Neural cell (in vitro differentiated cells): ENCODE measurements at regions not wholly inside any gene's neighbourhood (a gene's known extent, or its start where the extent isn't known, plus 50 kb on each side); places are given as distances from the start of the nearest gene placed in this dataset.

Experiments
- H2AFZ ChIP-seq: fragments of 200-600, 300-800 bp; sonication (generic), shearing (Covaris generic); 2 replicates; pipeline ENCODE4 v1.6.0; 2014; ENCODE audit warnings: low read depth, mild to moderate bottlenecking, antibody characterized with exemption, low read length, moderate library complexity
- H3F3A ChIP-seq: fragments of 200-600 bp; shearing (Covaris generic); 2 replicates; pipeline ENCODE4 v1.6.1; 2016; ENCODE audit warnings: mild to moderate bottlenecking, moderate library complexity, mixed read lengths, antibody characterized with exemption, low read length; ENCODE audit not compliant: insufficient read depth, poor library complexity, severe bottlenecking
- H3K27ac ChIP-seq: fragments of 200-600, 300-800 bp; sonication (generic), shearing (Covaris generic); 2 replicates; pipeline ENCODE4 v1.5.1; 2014; ENCODE audit warnings: mild to moderate bottlenecking, low read length, moderate library complexity
- H3K27me3 ChIP-seq: fragments of 300-800, 200-600 bp; sonication (generic), shearing (Covaris generic); 2 replicates; pipeline ENCODE4 v1.6.0; 2014; ENCODE audit warnings: mild to moderate bottlenecking, low read depth, low read length, moderate library complexity; ENCODE audit not compliant: insufficient read depth
- H3K36me3 ChIP-seq: fragments of 300-800, 200-600 bp; sonication (generic), shearing (Covaris generic); 2 replicates; pipeline ENCODE4 v1.5.1; 2014; ENCODE audit warnings: mild to moderate bottlenecking, antibody characterized with exemption, low read length, moderate library complexity; ENCODE audit not compliant: insufficient read depth
- H3K4me2 ChIP-seq: fragments of 300-800, 200-600 bp; sonication (generic), shearing (Covaris generic); 2 replicates; pipeline ENCODE4 v1.6.0; 2014; ENCODE audit warnings: mild to moderate bottlenecking, low read length
- H3K4me3 ChIP-seq: fragments of 300-800, 200-600 bp; sonication (generic), shearing (Covaris generic); 2 replicates; pipeline ENCODE4 v1.5.1; 2014; ENCODE audit warnings: mild to moderate bottlenecking, low read length, moderate library complexity
- H3K79me2 ChIP-seq: fragments of 200-600 bp; shearing (Covaris generic); replicated peaks from 2 replicates; pipeline ENCODE4 v1.6.0; 2014; ENCODE audit warnings: mild to moderate bottlenecking, low read length, moderate library complexity; ENCODE audit not compliant: insufficient read depth
- H3K9ac ChIP-seq: fragments of 300-800, 200-600 bp; sonication (generic), shearing (Covaris generic); 2 replicates; pipeline ENCODE4 v1.6.1; 2016; ENCODE audit warnings: mild to moderate bottlenecking, low read length, mixed read lengths
- H3K9me2 ChIP-seq: fragments of 200-600 bp; shearing (Covaris generic); 2 replicates; pipeline ENCODE4 v1.6.1; 2016; ENCODE audit warnings: mild to moderate bottlenecking, low read length, mixed read lengths; ENCODE audit not compliant: insufficient read depth
- H3K9me3 ChIP-seq: fragments of 200-600, 300-800 bp; sonication (generic), shearing (Covaris generic); 2 replicates; pipeline ENCODE4 v1.6.1; 2016; ENCODE audit warnings: mild to moderate bottlenecking, mixed run types, low read length, moderate library complexity, mixed read lengths
- H4K20me1 ChIP-seq: fragments of 200-600 bp; shearing (Covaris generic); 2 replicates; pipeline ENCODE4 v1.6.1; 2016; ENCODE audit warnings: mild to moderate bottlenecking, mixed run types; ENCODE audit not compliant: insufficient read depth
- EP300 ChIP-seq: fragments of 450-650 bp; conservative IDR thresholded peaks from 2 replicates; pipeline ENCODE4 v1.6.1; 2014; ENCODE audit warnings: antibody characterized with exemption, mild to moderate bottlenecking, moderate library complexity; ENCODE audit not compliant: poor library complexity, severe bottlenecking
- EZH2 ChIP-seq: fragments of 200-600, 300-800 bp; shearing (Covaris generic), sonication (generic); IDR thresholded peaks from 2 replicates; pipeline ENCODE4 v1.6.1; 2014; ENCODE audit warnings: antibody characterized with exemption, low read length, borderline replicate concordance, mild to moderate bottlenecking; ENCODE audit not compliant: insufficient read depth, poor library complexity, severe bottlenecking
- MXI1 ChIP-seq: fragments of 450-650 bp; conservative IDR thresholded peaks from 2 replicates; pipeline ENCODE4 v1.6.1; 2014; ENCODE audit warnings: antibody characterized with exemption, mild to moderate bottlenecking; ENCODE audit not compliant: poor library complexity, severe bottlenecking
- POLR2AphosphoS5 ChIP-seq: IDR thresholded peaks from 2 replicates; pipeline ENCODE4 v1.6.1; 2012
- RAD21 ChIP-seq: fragments of 450-650 bp; conservative IDR thresholded peaks from 2 replicates; pipeline ENCODE4 v1.6.1; 2014; ENCODE audit warnings: antibody characterized with exemption, mild to moderate bottlenecking, moderate library complexity
- SMC3 ChIP-seq: fragments of 450-650 bp; conservative IDR thresholded peaks from 2 replicates; pipeline ENCODE4 v1.6.1; 2014; ENCODE audit warnings: antibody characterized with exemption, mild to moderate bottlenecking, moderate library complexity; ENCODE audit not compliant: poor library complexity
- TAF1 ChIP-seq: IDR thresholded peaks from 2 replicates; pipeline ENCODE4 v1.6.1; 2012; ENCODE audit warnings: low read depth
- TF ChIP-seq, protein P1 (sequence below): fragments of 450-650 bp; IDR thresholded peaks from 2 replicates; pipeline ENCODE4 v1.5.1; 2014; ENCODE audit warnings: antibody characterized with exemption, mild to moderate bottlenecking, moderate library complexity; ENCODE audit not compliant: poor library complexity, severe bottlenecking
- TF ChIP-seq, protein P2 (sequence below): IDR thresholded peaks from 2 replicates; pipeline ENCODE4 v1.6.1; 2012; ENCODE audit warnings: borderline replicate concordance

DNA sequence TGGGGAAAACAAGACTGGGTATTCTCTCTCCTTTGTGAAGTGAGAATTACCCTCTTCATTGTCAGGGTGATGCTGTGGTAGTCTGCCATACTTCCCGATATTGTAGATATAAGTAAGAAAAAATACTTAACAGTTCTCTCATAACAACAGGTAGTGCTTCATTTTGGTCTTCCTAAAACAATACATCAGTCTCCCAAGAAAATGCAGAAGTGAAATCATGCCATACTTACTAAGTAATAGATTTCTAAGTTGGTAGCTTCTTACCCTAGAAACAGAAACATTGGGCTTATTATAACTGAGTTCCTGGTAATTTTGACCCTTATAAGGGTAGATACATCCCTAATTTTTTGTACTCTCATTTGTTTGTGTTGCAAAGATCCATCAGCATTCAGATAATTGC is 460.7 kb upstream of the DCC start:
- no peak overlapping the region for H3K4me2 ChIP-seq
- no peak overlapping the region for H3K9ac ChIP-seq
- no peaks in the 10 kb centered on the region for H3K27me3 ChIP-seq
- H3K9me3 ChIP-seq = no peaks in the 10 kb centered on the region
- no peak overlapping the region for H2AFZ ChIP-seq
- TF ChIP-seq EZH2 (no peak), MXI1 (no peak), TAF1 (no peak)
- TF ChIP-seq, protein P1, sequence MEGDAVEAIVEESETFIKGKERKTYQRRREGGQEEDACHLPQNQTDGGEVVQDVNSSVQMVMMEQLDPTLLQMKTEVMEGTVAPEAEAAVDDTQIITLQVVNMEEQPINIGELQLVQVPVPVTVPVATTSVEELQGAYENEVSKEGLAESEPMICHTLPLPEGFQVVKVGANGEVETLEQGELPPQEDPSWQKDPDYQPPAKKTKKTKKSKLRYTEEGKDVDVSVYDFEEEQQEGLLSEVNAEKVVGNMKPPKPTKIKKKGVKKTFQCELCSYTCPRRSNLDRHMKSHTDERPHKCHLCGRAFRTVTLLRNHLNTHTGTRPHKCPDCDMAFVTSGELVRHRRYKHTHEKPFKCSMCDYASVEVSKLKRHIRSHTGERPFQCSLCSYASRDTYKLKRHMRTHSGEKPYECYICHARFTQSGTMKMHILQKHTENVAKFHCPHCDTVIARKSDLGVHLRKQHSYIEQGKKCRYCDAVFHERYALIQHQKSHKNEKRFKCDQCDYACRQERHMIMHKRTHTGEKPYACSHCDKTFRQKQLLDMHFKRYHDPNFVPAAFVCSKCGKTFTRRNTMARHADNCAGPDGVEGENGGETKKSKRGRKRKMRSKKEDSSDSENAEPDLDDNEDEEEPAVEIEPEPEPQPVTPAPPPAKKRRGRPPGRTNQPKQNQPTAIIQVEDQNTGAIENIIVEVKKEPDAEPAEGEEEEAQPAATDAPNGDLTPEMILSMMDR = no peak
- H3K79me2 ChIP-seq = no peaks in the 10 kb centered on the region
- H3K9me2 ChIP-seq = no peaks in the 10 kb centered on the region
- no peaks in the 10 kb centered on the region for H4K20me1 ChIP-seq
- H3K4me3 ChIP-seq = no peak overlapping the region
- H3K36me3 ChIP-seq = no peaks in the 10 kb centered on the region
- H3K27ac ChIP-seq = no peak overlapping the region
- no peaks in the 10 kb centered on the region for H3F3A ChIP-seq

DNA sequence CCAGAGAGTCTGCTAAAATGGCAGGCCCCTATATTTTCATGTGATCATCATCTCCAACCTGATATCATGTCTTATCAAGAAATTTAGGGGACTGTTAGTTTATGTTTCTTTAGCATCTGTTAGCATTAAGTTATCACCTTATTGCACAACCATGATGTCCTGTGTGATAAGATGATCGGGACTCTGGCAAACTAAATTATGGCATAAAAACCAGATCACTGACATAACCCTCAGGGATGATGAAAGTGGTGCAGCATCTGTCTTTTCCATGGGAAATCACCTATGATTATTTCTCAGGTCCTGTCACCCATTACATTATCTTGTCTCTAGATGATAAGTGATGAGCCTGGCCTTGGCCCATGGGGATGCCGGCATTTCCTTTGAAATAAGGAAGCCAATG is 458.6 kb upstream of the DCC start:
- Histone ChIP-seq H3K9ac (no peak overlapping the region), H3K27me3 (no peaks in the 10 kb centered on the region), H3K79me2 (no peaks in the 10 kb centered on the region), H4K20me1 (no peaks in the 10 kb centered on the region), H3K9me2 (no peaks in the 10 kb centered on the region), H2AFZ (no peak overlapping the region), H3K27ac (no peak overlapping the region), H3K4me2 (no peak overlapping the region), H3K9me3 (no peaks in the 10 kb centered on the region), H3F3A (no peaks in the 10 kb centered on the region), H3K4me3 (no peak overlapping the region), H3K36me3 (no peaks in the 10 kb centered on the region)
- TF ChIP-seq, protein P2, sequence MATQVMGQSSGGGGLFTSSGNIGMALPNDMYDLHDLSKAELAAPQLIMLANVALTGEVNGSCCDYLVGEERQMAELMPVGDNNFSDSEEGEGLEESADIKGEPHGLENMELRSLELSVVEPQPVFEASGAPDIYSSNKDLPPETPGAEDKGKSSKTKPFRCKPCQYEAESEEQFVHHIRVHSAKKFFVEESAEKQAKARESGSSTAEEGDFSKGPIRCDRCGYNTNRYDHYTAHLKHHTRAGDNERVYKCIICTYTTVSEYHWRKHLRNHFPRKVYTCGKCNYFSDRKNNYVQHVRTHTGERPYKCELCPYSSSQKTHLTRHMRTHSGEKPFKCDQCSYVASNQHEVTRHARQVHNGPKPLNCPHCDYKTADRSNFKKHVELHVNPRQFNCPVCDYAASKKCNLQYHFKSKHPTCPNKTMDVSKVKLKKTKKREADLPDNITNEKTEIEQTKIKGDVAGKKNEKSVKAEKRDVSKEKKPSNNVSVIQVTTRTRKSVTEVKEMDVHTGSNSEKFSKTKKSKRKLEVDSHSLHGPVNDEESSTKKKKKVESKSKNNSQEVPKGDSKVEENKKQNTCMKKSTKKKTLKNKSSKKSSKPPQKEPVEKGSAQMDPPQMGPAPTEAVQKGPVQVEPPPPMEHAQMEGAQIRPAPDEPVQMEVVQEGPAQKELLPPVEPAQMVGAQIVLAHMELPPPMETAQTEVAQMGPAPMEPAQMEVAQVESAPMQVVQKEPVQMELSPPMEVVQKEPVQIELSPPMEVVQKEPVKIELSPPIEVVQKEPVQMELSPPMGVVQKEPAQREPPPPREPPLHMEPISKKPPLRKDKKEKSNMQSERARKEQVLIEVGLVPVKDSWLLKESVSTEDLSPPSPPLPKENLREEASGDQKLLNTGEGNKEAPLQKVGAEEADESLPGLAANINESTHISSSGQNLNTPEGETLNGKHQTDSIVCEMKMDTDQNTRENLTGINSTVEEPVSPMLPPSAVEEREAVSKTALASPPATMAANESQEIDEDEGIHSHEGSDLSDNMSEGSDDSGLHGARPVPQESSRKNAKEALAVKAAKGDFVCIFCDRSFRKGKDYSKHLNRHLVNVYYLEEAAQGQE = no peak
- TF ChIP-seq POLR2AphosphoS5 (no peak), EZH2 (no peak), MXI1 (no peak), RAD21 (no peak), TAF1 (no peak), SMC3 (no peak), EP300 (no peak)
- TF ChIP-seq, protein P1 = no peak
